ENCODE measurements at regions not wholly inside any gene's neighbourhood (a gene's known extent, or its start where the extent isn't known, plus 50 kb on each side); places are given as distances from the start of the nearest gene placed in this dataset.

DNA sequence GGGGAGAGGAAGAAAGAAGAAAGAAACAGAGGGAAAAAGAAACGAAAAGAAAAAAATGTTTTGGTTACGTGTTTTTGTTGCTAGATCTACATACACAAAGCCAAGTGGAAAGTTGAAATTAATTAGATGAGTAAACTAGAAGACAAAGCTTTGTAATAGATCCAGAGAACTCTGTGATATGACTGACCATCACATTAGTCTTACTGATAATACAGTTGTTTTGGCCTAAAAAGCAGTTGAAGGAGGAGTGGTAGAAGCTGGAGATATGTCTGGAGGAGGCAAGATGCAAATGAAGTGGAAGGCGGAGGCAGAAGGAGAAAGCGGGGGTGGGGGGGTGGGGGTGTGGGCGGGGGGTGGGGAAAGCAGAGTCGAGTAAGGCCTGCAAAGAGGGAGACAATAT lies 500.1 kb upstream of the ID4 start:
- Mint-ChIP-seq H3K27ac (no peak overlapping the region), H3K36me3 (no peaks in the 10 kb centered on the region), H3K9me3 (peaks cover 14% of the 10 kb centered on the region), H3K4me3 (no peak overlapping the region), H3K4me1 (no peaks in the 10 kb centered on the region), H3K27me3 (no peaks in the 10 kb centered on the region)
- ATAC-seq, result no peak

DNA sequence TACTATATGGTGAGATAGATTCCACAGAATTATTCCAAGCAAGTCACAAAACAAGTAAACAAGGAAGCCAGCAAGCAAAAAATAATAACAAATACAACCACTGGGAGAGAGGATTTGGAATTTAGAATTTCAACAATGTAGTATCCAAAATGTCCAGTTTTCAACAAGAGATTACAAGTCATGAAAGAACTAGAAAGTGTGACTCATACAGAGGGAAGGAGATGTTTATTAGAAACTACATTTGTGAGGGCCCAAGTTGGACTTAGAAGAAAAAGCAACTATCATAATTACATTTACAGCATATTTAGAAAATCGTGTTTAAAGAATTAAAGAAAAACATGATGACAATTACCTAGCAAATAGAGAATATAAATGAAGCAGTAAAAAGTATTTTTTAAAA lies 494.6 kb upstream of the ID4 start:
- H3K27ac Mint-ChIP-seq, result no peak overlapping the region
- ATAC-seq, result no peak

DNA sequence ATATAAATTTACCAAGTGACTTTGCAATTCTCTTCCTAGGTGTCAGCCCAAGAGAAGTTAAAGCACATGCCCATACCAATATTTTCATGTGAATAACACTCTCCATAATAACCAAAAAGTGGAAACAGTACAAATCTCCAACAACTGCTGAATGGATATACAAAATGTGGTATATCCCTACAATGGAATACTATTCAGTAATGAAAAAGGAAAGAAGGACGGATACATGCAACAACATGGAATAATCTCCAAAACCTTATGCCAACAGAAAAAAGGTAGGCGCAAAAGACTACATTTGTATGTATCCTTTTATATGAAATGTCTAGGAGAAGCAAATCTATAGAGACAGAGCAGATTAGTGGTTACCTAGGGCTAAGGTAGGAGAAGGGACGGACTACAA lies 487.7 kb upstream of the ID4 start:
- no peak overlapping the region for H3K4me3 Mint-ChIP-seq
- H3K27me3 Mint-ChIP-seq, result no peaks in the 10 kb centered on the region
- no peak overlapping the region for H3K27ac Mint-ChIP-seq
- peaks cover 6% of the 10 kb centered on the region for H3K9me3 Mint-ChIP-seq
- H3K4me1 Mint-ChIP-seq, result no peaks in the 10 kb centered on the region
- no peaks in the 10 kb centered on the region for H3K36me3 Mint-ChIP-seq
- no peak for ATAC-seq

More for the DNA sequence above, 494.6 kb upstream of the ID4 start:
- Mint-ChIP-seq H3K4me3 (no peak overlapping the region), H3K36me3 (no peaks in the 10 kb centered on the region), H3K4me1 (no peaks in the 10 kb centered on the region), H3K27me3 (no peaks in the 10 kb centered on the region), H3K9me3 (peaks cover 14% of the 10 kb centered on the region)

DNA sequence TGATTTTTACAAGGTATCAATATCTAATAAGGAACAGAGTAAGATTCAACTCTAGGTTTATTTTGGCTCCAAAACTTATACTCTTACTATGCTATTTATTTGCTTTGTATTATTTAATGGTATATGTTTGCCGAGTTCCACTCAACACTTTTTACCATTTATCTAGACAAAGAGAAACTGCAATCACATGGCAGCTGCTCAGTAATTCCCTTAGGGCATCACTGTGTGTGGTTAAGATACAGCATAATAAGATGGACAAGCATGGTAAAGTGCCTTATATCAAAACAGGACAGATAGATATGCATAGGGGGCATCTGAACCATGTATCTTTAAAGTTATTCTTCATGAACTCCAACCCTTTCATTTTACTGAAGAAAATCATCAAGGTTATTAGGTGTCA lies 483.0 kb upstream of the ID4 start:
- H3K27me3 Mint-ChIP-seq, result no peaks in the 10 kb centered on the region
- no peak overlapping the region for H3K27ac Mint-ChIP-seq
- peaks cover 8% of the 10 kb centered on the region for H3K9me3 Mint-ChIP-seq
- H3K4me1 Mint-ChIP-seq, result no peaks in the 10 kb centered on the region
- no peak overlapping the region for H3K4me3 Mint-ChIP-seq
- no peaks in the 10 kb centered on the region for H3K36me3 Mint-ChIP-seq
- no peak for ATAC-seq

DNA sequence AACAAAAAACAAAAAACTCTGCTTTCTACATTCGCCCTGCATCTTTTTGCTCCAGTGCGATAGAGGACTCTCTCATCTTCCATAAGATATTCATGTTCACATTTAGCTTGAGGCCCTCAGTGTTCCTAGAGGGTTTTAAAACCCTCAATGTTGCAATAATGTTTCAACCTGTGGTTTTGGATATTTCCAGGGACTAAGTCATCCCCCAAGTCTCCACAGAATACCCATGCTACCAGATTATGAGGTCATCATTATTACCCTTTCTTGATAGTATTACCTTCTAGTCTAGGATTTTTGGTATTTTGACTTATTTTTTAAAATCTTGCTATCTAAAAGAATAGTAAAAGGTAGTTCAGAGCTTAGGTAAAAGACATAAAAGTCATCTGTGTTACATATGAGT lies 480.5 kb upstream of the ID4 start:
- no peak overlapping the region for H3K4me3 Mint-ChIP-seq
- no peaks in the 10 kb centered on the region for H3K27me3 Mint-ChIP-seq
- no peak overlapping the region for H3K27ac Mint-ChIP-seq
- no peak for ATAC-seq
- H3K36me3 Mint-ChIP-seq, result no peaks in the 10 kb centered on the region
- peaks cover 10% of the 10 kb centered on the region for H3K9me3 Mint-ChIP-seq
- no peaks in the 10 kb centered on the region for H3K4me1 Mint-ChIP-seq

DNA sequence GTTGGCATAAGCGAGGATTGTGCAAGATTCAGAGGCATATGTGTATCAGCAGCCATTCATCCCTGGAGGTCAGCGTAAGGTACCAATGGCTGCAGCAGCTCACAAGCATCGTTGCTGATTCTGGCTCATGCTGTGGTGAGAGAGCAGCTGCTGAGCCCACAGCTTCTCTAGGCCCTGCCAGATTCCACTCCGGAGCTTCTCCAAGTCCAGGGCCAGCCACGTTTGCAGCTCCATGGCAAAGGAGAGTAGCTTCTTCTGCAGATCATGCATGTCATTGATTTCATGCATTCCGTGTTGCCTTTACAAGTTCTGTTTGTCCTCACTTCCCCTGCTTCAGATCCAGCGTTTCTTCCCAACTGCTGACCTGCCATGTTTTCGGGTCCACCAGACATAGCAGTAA lies 474.8 kb upstream of the ID4 start:
- no peaks in the 10 kb centered on the region for H3K36me3 Mint-ChIP-seq
- no peaks in the 10 kb centered on the region for H3K4me1 Mint-ChIP-seq
- H3K4me3 Mint-ChIP-seq, result no peak overlapping the region
- peaks cover 12% of the 10 kb centered on the region for H3K9me3 Mint-ChIP-seq
- ATAC-seq, result no peak
- no peak overlapping the region for H3K27ac Mint-ChIP-seq
- no peaks in the 10 kb centered on the region for H3K27me3 Mint-ChIP-seq

DNA sequence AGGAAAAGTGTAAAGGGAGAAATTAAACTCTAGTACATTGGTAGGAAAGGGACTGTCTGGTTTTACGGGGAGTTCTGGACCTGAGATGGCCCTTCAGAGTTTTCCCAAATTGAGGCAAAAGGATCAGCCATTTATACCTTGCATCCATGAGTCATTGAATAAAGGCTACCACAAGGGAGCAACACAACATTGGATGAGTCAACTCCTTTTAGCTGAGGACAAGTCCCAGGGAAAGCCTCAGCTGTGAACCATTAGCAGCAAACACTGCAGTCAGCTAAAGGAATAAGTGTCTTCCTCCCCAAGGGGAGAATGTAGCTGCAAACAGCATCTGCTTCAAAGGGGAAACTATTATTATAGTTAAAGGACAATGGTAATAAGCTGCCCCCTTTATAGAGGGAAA lies 468.7 kb upstream of the ID4 start:
- H3K9me3 Mint-ChIP-seq, result peaks cover 8% of the 10 kb centered on the region
- no peaks in the 10 kb centered on the region for H3K4me1 Mint-ChIP-seq
- H3K4me3 Mint-ChIP-seq, result no peak overlapping the region
- no peak overlapping the region for H3K27ac Mint-ChIP-seq
- H3K36me3 Mint-ChIP-seq, result no peaks in the 10 kb centered on the region
- H3K27me3 Mint-ChIP-seq, result no peaks in the 10 kb centered on the region
- no peak for ATAC-seq

DNA sequence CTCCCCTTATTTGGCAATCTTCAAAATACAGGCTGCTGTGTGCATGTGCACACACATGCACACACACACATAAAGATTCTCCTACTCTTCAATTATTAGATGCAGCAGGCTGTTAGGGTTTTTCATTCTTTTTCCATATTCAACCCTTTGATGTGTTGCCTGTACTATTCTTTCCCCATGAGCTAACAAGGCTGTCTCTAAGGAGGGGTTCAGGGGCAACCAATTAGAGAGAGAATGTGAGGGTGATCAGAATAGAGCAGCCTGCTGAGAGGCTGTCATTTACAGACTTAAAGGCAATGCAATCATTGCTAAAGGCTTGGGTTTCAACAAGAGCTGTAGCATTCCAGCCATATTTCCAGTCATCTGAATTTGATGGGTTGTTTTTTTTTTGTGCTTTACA lies 467.4 kb upstream of the ID4 start:
- no peak for ATAC-seq
- H3K36me3 Mint-ChIP-seq, result no peaks in the 10 kb centered on the region
- H3K4me3 Mint-ChIP-seq, result no peak overlapping the region
- H3K9me3 Mint-ChIP-seq, result peaks cover 8% of the 10 kb centered on the region
- H3K27ac Mint-ChIP-seq, result no peak overlapping the region
- H3K27me3 Mint-ChIP-seq, result no peaks in the 10 kb centered on the region
- H3K4me1 Mint-ChIP-seq, result no peaks in the 10 kb centered on the region

DNA sequence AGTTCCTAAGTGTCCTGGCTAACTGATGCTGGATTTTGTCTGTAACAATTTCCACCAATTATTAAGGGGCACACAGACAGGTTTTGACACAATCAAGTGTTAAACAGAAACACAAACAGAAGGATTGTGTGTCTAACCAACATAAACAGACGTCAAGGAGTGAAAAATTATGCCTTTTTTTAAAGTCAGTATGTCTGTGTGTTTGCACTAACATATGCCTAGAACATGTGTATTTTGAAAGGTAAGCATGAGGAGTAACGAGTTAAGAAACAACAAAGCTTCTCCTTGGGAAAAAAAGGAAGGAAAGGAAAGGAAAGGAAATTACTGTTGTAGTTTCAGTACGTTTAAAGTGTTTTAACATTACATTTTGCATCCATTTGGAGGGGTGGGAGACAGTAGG lies 466.3 kb upstream of the ID4 start:
- Mint-ChIP-seq H3K4me3 (no peak overlapping the region), H3K4me1 (no peaks in the 10 kb centered on the region), H3K9me3 (peaks cover 11% of the 10 kb centered on the region), H3K27ac (no peak overlapping the region), H3K36me3 (no peaks in the 10 kb centered on the region), H3K27me3 (no peaks in the 10 kb centered on the region)
- ATAC-seq, result no peak

DNA sequence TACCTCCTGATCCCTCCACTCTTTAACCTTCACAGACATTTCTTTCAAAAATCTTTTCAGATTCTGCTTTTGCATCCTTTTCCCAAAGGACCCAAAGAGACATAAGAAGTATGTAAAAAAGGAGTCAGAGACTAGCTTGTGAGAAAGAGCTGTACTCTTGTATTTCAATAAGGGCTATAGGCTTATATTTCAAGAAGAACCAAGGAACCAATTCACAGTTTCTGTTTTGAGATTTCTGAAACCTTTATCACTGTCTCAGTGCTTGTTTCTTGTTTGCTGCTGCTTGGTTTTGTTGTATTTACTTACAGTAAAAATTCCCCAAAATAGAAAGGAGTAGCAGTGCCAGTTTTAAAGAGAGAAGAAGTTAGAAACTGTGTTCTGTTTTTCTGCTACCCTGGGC lies 461.6 kb upstream of the ID4 start:
- H3K4me1 Mint-ChIP-seq, result no peaks in the 10 kb centered on the region
- no peaks in the 10 kb centered on the region for H3K36me3 Mint-ChIP-seq
- peaks cover 15% of the 10 kb centered on the region for H3K9me3 Mint-ChIP-seq
- no peak for ATAC-seq
- H3K27me3 Mint-ChIP-seq, result no peaks in the 10 kb centered on the region
- no peak overlapping the region for H3K27ac Mint-ChIP-seq
- no peak overlapping the region for H3K4me3 Mint-ChIP-seq

DNA sequence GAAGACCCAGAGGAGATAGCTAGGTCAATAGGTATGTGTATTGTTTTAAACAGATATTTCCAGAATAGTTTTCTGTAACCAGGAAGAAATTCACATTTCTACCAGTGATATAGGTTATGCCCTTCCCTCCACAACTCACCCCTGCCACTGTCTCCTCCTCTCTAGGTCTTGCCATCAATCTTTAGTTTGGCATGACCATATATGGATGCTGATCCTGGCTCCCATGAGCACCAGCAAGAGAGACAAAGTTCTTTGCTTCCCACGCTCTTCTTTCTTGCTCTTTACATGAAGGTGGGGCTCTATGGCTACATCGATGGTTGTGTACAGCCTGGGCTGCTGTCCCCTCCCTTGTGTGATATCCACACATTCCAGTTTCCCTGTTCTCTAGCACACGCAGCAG lies 459.4 kb upstream of the ID4 start:
- Mint-ChIP-seq H3K9me3 (peaks cover 8% of the 10 kb centered on the region), H3K27ac (no peak overlapping the region), H3K4me3 (no peak overlapping the region), H3K27me3 (no peaks in the 10 kb centered on the region), H3K36me3 (no peaks in the 10 kb centered on the region), H3K4me1 (no peaks in the 10 kb centered on the region)
- ATAC-seq, result no peak

DNA sequence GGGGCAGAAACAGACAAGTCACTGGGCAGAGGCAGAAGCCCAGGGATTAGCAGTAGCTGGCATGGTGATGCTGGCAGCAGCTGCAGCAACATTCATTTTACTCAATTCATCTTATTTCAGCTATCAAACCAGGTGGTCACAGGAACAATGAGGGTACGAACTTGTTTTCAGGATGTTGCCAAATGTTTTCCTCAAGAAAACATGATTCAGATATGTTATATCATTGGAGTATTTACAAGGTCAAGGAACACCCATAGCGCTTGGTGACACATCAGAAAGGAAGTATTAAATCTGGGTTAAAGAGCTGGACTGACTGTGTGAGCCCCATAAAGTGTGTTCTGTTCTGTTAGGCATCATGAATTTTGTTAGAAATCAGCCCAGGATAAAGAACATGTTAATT lies 456.9 kb upstream of the ID4 start:
- no peak overlapping the region for H3K4me3 Mint-ChIP-seq
- ATAC-seq, result no peak

DNA sequence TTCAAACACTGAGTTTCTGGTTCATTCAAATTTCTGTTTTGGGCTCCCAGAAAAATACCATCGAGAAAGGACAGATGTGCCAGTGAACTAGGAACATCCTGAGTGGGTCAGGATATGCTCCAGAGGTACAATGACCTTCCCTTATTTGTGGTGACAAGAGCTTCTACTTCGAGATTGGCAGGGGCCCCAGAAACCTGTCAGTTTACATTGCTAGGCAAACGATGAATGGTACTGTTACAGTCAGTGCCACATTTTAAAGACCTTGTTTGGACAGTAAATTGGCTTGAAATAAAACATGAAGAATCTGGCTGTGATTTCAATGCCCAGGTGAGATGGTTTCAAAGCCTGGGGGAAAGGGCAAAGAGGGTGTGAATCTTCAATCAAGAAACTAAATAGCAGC lies 454.5 kb upstream of the ID4 start:
- Mint-ChIP-seq H3K4me3 (no peak overlapping the region), H3K27me3 (no peaks in the 10 kb centered on the region), H3K36me3 (no peaks in the 10 kb centered on the region), H3K9me3 (peaks cover 6% of the 10 kb centered on the region), H3K27ac (no peak overlapping the region), H3K4me1 (no peaks in the 10 kb centered on the region)
- no peak for ATAC-seq

More for the DNA sequence above, 456.9 kb upstream of the ID4 start:
- Mint-ChIP-seq H3K36me3 (no peaks in the 10 kb centered on the region), H3K4me1 (no peaks in the 10 kb centered on the region), H3K27ac (no peak overlapping the region), H3K27me3 (no peaks in the 10 kb centered on the region), H3K9me3 (peaks cover 11% of the 10 kb centered on the region)

DNA sequence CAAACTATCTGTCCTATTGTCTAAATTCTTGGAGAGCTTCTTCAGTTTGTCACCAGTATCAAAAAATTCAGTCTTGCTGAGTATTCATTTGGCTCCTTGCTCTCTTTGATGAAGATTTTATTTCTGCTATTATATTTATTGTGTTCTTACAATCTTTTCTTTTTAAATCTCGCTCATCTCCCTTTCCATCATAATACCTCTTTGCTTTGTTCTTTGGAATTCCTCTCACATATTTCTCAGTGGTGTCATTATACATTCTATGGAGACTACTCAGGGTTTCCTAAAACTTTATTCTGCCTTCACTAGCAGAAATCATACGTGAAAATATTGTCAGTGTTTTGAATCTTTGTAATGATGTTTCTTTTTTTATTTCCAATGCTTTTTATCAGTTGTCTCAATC lies 445.2 kb upstream of the ID4 start:
- Mint-ChIP-seq H3K27ac (no peak overlapping the region), H3K4me1 (no peaks in the 10 kb centered on the region), H3K4me3 (no peak overlapping the region), H3K27me3 (no peaks in the 10 kb centered on the region), H3K9me3 (peaks cover 12% of the 10 kb centered on the region), H3K36me3 (no peaks in the 10 kb centered on the region)
- ATAC-seq, result no peak

DNA sequence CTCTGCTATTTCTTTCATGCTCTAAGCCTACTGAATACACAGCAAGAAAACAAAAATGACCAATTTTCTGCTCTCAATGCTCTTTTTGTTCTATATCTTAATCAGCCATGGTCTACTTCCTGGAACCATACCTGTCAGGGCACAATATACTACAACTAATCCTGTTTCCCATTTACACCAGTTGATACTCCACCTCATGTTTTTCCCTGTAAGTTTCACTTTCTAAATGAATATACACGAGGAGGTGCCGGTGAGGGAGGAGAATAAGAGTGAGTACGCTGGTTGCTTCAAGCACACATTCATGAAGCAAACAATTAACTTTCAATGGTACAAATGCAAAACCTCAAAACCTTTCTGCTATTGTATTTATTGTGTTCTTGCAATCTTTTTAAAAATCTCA lies 443.1 kb upstream of the ID4 start:
- no peak for ATAC-seq
- Mint-ChIP-seq H3K9me3 (peaks cover 12% of the 10 kb centered on the region), H3K27me3 (no peaks in the 10 kb centered on the region), H3K27ac (no peak overlapping the region), H3K36me3 (no peaks in the 10 kb centered on the region), H3K4me1 (no peaks in the 10 kb centered on the region), H3K4me3 (no peak overlapping the region)

DNA sequence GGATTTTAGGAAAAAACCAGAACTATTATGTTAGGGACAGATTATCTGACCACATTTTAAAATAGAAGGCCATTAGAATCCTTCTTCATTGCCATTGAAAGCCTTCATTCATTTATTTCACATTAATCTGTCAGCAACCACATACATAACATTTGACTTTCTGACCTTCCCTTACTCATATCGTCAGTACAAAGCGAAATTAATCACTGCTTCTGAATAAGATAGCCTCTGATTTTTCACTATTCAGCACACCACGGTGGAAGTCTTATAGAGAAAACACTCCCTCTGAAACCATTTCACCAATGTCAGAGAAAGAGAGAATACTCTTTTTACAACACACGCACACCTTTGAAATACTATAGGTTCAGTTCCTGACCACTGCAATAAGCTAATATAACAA lies 442.5 kb upstream of the ID4 start:
- H3K4me3 Mint-ChIP-seq, result no peak overlapping the region
- H3K4me1 Mint-ChIP-seq, result no peaks in the 10 kb centered on the region
- no peak overlapping the region for H3K27ac Mint-ChIP-seq

DNA sequence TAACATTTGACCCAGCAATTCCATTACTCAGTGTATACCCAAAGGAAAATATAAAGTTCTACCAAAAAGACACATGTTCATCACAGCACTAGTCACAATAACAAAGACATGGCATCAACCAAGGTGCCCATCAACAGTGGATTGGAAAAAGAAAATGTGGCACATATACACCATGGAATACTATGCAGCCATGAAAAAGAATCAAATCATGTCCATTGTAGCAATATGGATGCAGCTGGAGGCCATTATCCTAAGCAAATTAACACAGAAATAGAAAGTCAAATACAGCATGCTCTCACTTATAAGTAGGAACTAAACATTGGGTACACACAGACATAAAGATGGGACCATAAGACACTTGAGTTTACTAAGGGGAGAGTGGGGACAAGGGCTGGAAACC lies 441.9 kb upstream of the ID4 start:
- Mint-ChIP-seq H3K4me3 (no peak overlapping the region), H3K27ac (no peak overlapping the region), H3K27me3 (no peaks in the 10 kb centered on the region), H3K4me1 (no peaks in the 10 kb centered on the region), H3K36me3 (no peaks in the 10 kb centered on the region), H3K9me3 (peaks cover 12% of the 10 kb centered on the region)
- no peak for ATAC-seq

More for the DNA sequence above, 442.5 kb upstream of the ID4 start:
- H3K9me3 Mint-ChIP-seq, result peaks cover 12% of the 10 kb centered on the region
- no peak for ATAC-seq
- no peaks in the 10 kb centered on the region for H3K36me3 Mint-ChIP-seq
- no peaks in the 10 kb centered on the region for H3K27me3 Mint-ChIP-seq

All from stimulated activated memory B cell treated with anti-CD40 and anti-IgM and Interleukin-4, amounts not matched to agents 10 μg/mL and 1 μg/mL and 100 μg/mL, for 72 hours (primary cell).